CMK (cell line): ENCODE measurements at regions not wholly inside any gene's neighbourhood (a gene's known extent, or its start where the extent isn't known, plus 50 kb on each side); places are given as distances from the start of the nearest gene placed in this dataset.

Experiments used
- DNase-seq: peaks from one replicate; pipeline ENCODE4 v3.0.0-alpha.2; 2010; ENCODE audit warnings: low read depth

- DNase-seq = no peak
These were observed 268.0 kb downstream of the BMP7 start for GRCh38 chr20:56998438-56998837.

GRCh38 chr20:57000441-57000968 is 265.9 kb downstream of the BMP7 start:
- no peak for DNase-seq

GRCh38 chr20:57001126-57001767 is 265.2 kb downstream of the BMP7 start:
- DNase-seq = no peak

GRCh38 chr20:57002066-57002570 is 264.3 kb downstream of the BMP7 start:
- no peak for DNase-seq

GRCh38 chr20:57003012-57003411 is 263.4 kb downstream of the BMP7 start:
- no peak for DNase-seq

GRCh38 chr20:57004416-57004815 is 262.0 kb downstream of the BMP7 start:
- no peak for DNase-seq

GRCh38 chr20:57004951-57005933 is 261.2 kb downstream of the BMP7 start:
- no peak for DNase-seq

- DNase-seq = no peak
These were observed 259.9 kb downstream of the BMP7 start for GRCh38 chr20:57006411-57007170.

- DNase-seq = no peak
These were observed 259.3 kb downstream of the BMP7 start for GRCh38 chr20:57007171-57007540.

GRCh38 chr20:57008217-57008616 is 258.2 kb downstream of the BMP7 start:
- no peak for DNase-seq

GRCh38 chr20:57009355-57009754 is 257.1 kb downstream of the BMP7 start:
- DNase-seq = no peak

- DNase-seq = no peak
These were observed 256.7 kb downstream of the BMP7 start for GRCh38 chr20:57009775-57010174.

GRCh38 chr20:57012691-57013090 is 253.8 kb downstream of the BMP7 start:
- DNase-seq = no peak

- no peak for DNase-seq
These were observed 253.2 kb downstream of the BMP7 start for GRCh38 chr20:57013217-57013616.

- no peak for DNase-seq
These were observed 252.7 kb downstream of the BMP7 start for GRCh38 chr20:57013741-57014140.

GRCh38 chr20:57020364-57020763 is 246.1 kb downstream of the BMP7 start:
- DNase-seq = no peak

- DNase-seq = no peak
These were observed 244.1 kb downstream of the BMP7 start for GRCh38 chr20:57022306-57022705.

GRCh38 chr20:57023007-57023406 is 243.4 kb downstream of the BMP7 start:
- no peak for DNase-seq

GRCh38 chr20:57023997-57024396 is 242.4 kb downstream of the BMP7 start:
- DNase-seq = no peak

GRCh38 chr20:57024849-57025248 is 241.6 kb downstream of the BMP7 start:
- no peak for DNase-seq

- no peak for DNase-seq
These were observed 241.2 kb downstream of the BMP7 start for GRCh38 chr20:57025261-57025660.

GRCh38 chr20:57025666-57026224 is 240.7 kb downstream of the BMP7 start:
- no peak for DNase-seq
